NCI-H2029 treated with DMSO at 0.1 percent for 48 hours (cell line): ENCODE measurements at regions not wholly inside any gene's neighbourhood (a gene's known extent, or its start where the extent isn't known, plus 50 kb on each side); places are given as distances from the start of the nearest gene placed in this dataset.

Experiments
- DNase-seq: peaks from one replicate; lab custom pipeline; 2025; lab: John Stamatoyannopoulos, UW

DNA sequence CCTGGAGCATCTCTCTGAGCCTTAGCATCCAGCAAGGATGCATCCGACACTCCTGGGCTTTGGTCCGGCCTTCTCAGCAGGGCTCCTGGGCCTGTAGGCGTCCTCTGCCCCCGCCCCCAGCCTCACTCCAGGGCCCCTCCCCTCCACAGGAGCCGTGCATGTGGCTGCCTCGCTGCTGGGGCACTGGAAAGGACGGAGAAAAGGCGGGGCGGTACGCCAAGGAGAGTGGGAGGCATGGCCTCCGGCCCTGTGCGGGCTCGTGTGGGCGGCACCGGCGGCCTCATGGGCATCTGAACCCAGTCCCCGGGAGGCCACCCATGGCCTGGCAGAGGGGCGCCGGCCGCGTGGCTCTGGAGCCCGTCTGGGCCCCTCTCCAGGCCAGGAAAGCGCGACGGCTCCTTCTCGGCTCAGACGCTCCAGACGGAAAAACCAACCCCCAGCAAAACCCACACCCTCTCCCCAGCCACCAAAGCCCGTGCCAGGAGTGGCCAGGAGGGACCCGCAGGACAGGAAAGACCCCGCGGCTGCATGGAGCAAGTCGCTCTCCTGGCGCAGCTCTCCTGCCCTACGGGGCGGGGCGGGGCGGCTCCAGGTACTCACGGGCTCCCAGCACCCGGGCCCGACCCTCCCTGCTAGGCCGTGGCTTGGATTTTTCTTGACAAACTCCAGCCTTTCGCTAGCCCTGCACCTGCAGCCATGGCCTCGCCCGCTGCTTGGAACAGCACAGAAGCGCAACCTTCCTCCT, 419.9 kb downstream of the QKI start:
- no peak for DNase-seq

DNA sequence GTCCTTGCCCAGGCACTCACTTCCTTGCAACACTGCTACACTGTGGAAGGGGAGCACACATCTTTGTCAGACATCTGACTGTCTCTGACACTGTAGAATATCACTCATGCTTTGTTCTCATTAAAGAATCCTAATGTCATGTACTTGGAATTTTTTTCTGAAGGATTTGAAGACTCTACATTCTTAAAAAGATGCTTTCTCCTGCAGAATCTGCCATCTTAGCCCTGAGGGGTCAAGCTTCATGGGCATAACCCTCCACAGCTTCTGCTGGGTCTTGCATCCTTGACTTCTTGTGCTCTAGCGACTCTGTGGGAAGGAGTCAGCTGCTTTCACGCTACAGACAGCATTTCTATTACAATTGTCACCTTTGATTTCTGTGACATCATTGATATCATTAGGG, 417.2 kb downstream of the QKI start:
- DNase-seq = no peak

DNA sequence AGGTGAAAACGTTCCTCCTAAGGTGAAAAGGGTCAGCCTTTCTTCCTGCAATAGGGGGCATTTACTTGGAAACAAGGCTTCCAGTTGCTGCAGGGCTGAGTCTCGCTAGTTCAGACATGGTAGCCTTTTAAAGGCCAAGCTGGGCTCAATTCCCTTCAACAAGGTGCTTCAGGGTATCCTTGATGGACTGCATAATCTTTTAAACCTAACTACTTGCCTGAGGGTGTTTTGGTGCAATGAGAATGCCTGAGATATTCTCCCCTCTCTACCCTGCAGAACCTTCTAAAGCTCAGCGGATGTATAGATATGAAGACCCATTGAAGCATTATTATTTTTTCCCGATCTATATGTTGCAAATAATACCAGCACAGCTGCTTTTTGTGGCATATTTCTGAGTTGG, 416.1 kb downstream of the QKI start:
- no peak for DNase-seq

DNA sequence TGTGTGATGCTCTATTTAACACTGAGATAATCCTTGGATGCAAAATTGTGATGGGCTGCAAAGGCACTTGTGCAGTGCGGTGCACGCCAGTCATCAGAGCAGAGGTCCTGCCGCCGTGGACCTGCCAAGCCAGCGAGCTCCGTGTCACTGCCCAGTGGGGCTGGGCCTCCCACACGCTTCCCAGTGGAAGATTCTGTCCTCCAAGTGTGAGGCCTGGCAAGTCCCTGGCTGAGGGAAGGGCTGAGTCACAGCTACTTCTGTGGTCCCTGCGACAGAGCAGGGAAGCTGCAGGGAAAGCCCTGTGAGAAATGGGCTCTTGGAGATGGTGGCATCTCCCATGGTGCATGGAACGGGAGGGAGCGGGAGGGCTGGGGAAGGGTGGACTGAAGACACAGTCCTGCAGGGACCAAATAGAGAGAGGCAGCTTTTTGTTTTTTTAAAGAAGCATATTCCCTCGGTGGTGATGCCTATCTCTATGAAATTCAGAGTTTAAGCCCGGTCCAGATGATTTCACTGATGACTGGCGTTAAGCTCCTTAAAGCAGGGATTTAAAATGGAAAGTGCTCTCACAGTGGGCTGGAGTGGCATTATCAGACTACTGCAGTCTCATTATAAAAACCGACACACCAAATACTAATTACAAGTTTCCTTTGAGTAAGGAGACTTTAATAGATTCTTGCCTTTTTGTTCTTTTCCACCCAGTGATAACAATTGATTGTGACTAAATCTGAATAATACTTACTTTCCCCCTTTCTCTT, 413.7 kb downstream of the QKI start:
- no peak for DNase-seq

DNA sequence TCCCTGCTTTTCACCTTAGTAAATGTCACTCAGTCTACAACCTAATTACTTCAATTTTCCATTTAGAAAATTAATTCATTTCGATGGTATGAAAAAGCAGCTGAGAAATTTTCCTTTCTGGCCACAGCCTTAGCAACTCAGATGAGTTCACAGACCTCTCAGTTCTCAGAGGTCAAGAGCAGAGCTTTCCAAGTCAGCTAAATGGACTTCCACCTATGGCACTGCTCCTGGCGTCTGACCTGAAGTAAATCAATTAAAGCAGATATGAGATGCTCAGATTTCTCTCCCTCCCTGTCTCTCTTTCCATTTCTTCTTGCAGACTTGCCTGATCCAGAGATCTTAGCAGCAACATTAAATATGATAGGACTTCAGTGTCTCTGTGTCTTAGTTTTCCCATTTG, 412.6 kb downstream of the QKI start:
- no peak for DNase-seq

DNA sequence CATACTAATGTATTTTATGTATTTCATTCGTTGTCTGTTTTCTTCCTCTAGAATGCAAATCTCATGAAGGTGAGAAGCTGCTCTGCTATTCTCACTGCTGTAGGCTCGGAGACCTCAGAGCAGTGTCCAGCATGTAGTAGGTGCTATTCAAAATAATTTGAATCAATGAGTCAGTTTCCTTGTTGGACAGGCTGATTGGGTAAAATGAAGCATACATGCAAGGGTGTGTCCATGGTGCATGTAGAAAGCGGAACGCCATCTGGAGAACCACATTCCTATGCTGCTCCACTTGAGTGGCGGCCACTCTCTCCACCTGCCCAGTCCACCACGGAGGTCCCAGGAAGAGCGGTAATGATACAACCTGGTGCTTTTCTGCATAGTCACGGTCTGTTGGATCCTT, 412.1 kb downstream of the QKI start:
- DNase-seq = no peak

DNA sequence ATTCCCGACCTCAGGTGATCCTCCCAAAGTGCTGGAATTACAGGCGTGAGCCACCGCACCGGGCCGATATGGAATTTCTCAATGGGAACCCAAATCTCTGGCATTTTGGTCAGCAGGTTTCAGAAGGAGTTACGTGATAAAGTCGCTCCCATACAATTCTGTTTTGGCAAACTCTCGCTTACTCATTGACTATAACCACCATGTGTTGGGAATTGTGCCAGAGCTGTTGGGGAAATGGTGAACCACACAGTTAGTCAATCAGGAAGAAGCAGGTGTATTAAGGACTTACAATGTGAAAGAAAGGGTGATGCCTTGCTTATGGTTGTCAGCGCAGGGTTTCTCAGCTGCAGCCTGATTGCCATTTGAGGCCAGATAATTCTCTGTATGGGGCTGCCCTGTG, 410.5 kb downstream of the QKI start:
- no peak for DNase-seq

DNA sequence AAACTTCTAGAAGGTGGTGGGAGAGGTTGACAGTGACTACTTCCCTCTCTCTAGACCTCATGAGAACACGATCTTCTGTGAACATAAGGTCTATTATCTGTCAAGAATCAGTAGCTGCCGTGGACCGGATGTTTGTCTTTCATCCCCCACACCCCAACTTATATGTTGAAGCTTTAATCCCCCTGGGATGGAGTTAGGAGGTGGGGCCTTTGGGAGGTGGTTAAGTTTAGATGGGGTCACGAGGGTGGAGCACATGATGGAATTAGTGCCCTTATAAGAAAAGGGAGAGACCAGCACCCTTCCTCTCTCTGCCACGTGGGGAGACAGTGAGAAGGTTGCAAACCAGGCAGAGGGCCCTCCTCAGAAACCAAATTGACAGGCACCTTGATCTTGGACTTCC, 409.1 kb downstream of the QKI start:
- no peak for DNase-seq

DNA sequence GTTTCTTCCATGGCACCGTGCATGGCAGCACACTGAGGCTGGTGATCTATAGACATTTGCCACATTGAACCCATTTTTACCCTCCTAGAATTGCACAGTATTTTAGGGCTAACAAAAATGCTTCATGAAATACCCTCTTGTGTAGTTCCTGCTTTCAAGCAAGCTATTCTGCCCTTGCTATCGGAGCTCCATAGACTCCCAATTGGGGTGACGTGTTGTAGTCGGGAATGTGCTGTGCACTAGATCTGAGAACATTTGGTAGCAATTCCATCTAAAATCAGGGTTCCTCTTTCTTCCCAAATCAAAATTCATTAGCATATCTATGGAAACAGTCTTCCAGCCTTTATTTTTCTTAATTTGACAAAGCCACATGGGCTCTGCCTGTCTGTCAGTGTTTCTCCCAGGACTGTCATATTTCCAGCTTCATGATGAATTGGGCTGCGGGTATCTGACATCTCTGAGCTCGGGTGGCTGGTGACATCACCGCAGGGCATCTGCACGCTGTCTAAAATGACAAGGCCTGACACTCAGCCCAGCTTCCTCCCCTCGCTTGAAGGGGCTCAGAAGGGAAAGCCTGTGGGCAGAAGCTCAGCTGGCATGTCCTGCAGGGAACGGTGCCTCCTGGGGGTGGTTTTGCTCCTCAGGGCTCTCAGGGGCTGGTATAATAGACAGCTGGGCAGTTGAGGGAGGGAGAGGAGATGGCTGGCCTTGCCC, 406.4 kb downstream of the QKI start:
- DNase-seq = no peak

DNA sequence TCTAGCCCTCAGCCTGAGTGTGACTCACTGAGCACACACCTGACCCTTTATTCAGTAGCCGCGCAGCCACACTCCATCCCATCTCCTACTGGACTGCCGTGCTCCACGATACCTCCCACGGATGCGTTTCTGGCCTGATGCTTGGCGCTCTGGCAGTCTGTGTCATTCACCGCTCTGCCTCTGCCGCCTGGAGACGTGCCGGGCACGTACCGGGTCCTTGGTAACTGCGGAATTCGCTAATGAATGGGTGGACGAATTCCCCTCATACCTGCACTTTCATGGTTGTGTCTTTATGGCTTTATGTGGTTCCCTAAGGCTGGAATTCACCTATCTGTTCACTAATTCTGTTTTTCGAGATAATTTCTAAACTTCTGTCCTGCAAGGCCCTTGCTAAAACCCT, 405.7 kb downstream of the QKI start:
- no peak for DNase-seq

DNA sequence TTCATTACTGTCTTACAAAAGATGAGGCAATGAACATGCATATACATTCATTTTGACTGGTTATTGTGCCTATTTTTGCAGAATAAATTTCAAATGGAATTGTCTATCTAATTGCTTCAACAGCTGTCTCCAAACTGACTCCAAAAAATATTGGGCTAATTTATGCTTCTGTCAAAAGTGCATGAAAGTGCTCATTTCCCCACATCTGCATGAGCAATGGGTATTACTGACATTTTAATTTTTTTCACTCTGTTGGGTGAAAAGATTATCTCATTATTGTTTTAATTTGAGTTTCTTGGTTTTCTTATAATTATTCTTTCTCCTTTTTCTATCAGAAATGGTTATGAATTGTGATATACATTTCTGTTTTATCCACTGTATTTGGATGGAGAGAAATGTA, 404.2 kb downstream of the QKI start:
- no peak for DNase-seq

DNA sequence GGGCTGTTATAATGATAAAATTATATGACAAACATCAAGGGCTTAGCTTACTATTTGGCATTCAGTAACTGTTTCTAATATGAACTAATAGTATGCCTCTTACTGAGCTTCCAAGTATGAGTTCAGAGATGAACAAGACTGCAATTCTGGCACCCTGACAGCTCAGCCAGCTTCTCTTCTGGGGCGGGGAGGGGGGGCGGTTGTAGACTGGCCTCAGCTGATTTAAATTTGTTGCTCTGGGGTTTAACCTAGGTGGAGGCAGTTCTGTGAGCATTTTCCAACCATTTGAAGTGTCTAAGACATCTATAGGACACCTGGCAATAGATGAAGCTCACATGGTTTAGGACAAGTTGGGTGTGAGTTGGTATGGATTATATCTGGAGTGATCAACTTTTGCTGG, 401.9 kb downstream of the QKI start:
- DNase-seq = no peak

DNA sequence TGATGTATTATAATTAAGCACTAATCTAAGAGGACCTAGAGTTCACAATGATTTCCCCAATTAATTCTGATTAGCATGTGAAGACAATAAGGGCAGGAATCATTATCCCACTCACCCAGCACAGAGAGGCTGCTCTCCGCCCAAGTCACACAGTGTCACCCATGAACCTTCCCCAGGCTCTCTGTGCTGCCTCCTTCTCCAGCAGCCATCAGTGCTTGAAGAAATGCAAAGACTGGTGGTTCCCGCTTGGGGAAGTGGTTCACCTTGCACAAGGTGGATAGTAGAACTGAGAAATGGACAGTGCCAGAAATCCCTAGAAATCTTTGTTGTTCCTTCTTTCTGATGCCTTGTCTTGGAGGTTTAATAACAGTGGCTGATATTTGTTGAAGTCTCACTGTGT, 401.3 kb downstream of the QKI start:
- DNase-seq = no peak

DNA sequence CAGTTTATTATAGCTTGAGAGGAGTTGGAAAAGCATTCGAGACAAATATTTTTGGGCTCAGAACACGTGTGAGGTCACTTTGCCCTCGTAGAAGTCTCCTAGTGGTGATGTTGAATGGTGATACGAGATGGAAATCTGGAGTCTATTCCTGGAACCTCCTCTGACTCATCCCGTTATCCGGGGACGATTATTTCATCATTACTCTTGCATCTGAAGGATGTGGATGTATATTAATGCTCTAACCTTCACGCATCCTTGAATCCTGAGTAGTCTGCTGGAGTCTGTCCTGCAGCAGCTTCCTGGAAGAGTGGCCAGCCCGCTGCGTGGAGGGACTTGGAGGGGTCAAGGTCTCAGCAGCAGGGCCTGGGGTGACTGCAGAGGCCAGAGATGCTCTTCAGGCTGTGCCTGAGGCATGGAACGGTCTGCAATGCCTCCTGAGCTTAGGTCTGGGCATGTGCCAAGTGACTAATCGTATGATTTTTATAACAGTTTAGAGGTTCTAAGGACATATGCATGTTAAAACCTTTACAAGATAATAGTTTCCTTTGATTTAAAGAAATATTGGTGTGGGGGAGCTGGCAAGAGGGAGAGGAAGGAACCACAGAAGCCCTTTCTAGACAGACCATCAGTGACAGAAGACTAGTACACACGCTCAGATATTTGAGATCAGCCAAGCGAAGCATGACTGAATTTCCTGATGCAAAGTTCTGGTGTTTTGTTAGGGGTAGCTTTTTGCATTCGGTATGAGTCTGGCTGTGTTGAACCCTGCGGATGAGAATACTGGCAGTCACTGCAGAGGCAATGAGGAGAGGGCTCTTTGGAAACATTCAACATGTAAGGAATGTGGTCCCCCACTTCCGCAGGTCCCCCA, 400.2 kb downstream of the QKI start:
- DNase-seq = no peak

DNA sequence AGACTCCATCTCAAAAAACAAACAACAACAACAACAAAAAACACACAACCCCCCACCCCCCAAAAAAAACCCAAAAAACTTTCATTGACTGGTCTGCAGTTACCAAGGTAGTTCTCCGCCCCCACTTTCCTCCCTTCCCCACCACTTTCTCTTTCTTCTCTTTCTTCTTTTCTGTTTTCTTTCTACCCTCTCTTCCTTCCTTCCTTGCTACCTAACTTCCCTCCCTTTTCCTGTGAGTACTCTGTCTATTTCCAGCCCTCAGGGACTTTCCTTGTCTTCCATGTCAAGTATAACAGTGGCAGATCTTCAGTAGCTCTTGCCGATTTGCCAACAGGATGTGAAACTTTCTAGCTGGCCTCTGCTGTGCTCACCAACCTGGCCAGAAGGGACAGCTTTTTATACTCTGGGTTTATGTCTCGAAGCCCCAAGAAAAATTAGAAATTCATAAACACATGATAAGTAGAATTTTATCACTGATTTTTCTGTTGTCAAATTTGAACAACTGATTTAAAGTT, 399.5 kb downstream of the QKI start:
- no peak for DNase-seq

DNA sequence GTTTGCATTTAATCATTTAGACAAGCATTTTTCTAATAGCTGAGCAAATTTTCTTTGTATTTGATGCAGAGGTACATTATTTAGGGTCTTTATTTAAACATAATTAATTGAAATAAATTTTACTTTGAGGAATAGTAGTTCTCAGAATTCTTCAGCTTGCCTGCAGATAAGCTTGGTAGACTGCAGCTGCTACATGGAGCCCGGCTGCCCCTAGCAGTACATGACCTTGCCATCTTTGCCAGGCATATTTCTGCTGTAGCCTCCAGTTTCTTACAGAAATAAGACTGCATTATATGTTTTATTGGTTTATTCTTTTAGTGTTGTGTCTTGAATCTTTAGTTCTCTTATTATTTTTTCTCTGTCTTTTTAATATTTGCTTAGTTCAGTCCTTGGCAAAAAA, 396.8 kb downstream of the QKI start:
- no peak for DNase-seq

DNA sequence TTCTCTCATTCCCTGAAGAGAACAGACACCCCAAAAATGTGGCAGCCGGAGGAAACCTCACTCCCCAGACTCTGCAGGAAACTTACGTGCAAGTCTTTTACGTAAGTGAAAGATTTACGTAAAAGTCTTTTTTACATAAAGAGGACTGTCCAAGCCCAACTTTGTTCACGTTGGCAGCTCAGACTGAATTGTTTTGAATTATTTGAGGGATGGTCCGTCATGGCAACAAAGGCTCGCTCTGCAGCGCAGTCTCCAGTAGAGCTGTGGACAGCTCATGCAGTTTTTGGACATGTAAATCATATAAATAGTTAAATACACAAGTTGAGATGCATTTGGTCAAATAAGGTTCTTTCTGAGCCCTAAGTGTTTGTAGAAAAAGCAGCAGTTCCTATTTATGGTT, 394.8 kb downstream of the QKI start:
- no peak for DNase-seq

DNA sequence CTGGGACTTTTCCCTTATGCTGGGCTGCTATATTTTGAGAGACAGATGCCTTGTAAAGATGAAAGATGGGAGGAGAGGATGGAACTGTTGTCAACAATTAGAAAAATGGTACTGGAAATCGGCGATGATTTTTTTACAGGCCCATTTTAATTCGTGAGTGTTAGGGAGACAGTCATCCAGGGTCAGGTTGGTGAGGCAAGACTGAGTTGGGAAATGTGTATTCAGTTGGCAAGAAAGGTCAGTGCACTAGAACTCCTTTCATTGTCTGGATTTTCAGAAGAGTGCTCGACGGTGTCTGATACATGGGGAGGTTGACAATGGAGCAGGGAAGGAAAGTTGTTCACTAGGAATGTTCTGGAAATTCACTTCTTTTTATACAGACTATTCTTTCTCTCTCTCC, 394.4 kb downstream of the QKI start:
- no peak for DNase-seq

DNA sequence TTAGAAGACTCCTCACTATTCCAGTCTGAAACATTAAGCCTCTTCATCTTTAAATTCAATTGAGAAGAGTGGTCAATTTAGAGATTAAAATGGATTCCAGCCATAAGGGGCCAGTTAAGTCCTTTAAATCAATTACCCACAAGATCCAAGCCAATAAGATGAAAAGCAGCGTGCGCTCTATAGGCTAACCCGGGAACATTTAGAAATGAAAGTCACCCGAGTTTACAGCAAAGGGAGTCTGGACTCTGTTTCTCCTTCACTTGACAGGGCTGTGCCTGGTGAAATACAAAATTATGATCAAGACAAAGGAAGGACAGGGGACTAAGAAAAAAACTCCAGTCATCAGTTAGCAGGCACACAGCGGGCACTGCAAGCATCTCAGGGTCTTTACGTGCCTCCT, 393.7 kb downstream of the QKI start:
- no peak for DNase-seq

DNA sequence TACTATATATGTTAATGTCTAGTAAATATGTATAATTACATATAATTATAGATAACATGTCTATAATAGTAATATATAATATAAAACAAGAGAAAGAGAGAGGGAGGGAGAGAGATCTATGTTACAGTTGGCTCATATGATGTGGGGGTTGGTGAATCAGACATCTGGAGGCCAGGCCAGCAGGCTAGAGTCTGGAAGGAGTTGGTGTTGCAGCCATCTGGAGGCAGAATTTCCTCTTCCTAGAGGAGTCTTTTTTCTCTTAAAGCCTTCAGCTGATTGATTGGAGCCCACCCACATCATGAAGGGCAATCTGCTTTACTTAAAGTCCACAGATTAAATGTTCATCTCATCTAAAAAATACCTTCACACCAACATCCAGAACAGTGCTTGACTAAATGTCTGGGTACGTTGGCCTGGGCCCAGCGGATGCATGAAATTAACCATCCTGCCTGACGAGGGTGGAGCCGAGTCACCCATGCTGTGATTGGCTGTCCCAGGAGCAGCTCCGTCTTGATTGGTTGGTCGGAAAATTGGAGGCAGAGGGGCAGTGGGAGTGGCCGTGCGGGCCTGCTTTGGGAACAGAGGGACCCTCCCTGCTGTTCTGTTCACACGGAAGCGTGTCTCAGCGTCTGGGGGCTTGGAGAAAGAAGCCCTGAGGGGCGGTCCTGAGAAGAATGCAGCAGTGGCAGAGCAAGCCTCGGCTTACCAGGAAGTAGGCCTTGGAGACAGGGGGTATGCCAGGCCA, 392.4 kb downstream of the QKI start:
- no peak for DNase-seq

DNA sequence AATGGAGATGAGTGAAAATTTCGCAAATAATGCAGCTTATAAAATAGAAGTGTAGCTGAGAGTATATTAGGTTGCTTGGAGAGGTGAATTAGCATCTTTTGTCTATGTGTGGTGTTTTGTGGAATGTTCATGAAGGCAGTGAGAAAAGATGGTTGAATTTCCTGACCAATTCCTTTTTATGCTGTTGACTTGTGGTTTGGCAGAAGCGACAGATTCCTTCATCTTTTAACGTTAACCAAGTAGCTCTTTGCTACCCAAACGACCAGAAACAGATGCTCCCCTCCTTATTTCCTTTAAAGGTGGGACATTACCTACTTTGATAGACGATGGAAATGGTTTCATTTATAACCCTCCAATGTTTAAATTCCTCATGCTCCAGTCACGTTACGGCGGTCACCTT, 390.5 kb downstream of the QKI start:
- DNase-seq = no peak
